Karpas-422 (cell line): ENCODE measurements at regions not wholly inside any gene's neighbourhood (a gene's known extent, or its start where the extent isn't known, plus 50 kb on each side); places are given as distances from the start of the nearest gene placed in this dataset.

Source experiments
- DNase-seq: peaks from one replicate; pipeline ENCODE4 v3.0.0-alpha.2; 2015
- H2AFZ ChIP-seq: fragments of 200-600 bp; sonication (generic); 2 replicates; pipeline ENCODE4 v1.6.1; 2014; ENCODE audit warnings: antibody characterized with exemption, low read length, mixed read lengths
- H3K27ac ChIP-seq: fragments of 200-600 bp; sonication (generic); 2 replicates; pipeline ENCODE4 v1.5.1; 2014; ENCODE audit warnings: mild to moderate bottlenecking, low read length, moderate library complexity
- H3K27me3 ChIP-seq: fragments of 200-600 bp; sonication (generic); 2 replicates; pipeline ENCODE4 v1.6.1; 2014; ENCODE audit warnings: low read length, mixed read lengths
- H3K36me3 ChIP-seq: fragments of 200-600 bp; sonication (generic); 2 replicates; pipeline ENCODE4 v1.6.1; 2014; ENCODE audit warnings: low read length, mixed read lengths; ENCODE audit not compliant: insufficient read depth
- H3K4me1 ChIP-seq: fragments of 200-600 bp; sonication (generic); 2 replicates; pipeline ENCODE4 v1.6.1; 2014; ENCODE audit warnings: mild to moderate bottlenecking, low read length, mixed read lengths
- H3K4me2 ChIP-seq: fragments of 200-600 bp; sonication (generic); 2 replicates; pipeline ENCODE4 v1.6.1; 2014; ENCODE audit warnings: low read length, low read depth, mild to moderate bottlenecking; ENCODE audit not compliant: poor library complexity, severe bottlenecking
- H3K4me3 ChIP-seq: fragments of 200-600 bp; sonication (generic); 2 replicates; pipeline ENCODE4 v1.5.1; 2014; ENCODE audit warnings: mild to moderate bottlenecking, antibody characterized with exemption, low read length, mixed read lengths
- H3K79me2 ChIP-seq: fragments of 200-600 bp; sonication (generic); 2 replicates; pipeline ENCODE4 v1.6.1; 2014; ENCODE audit warnings: mild to moderate bottlenecking, low read length, mixed read lengths
- H3K9ac ChIP-seq: fragments of 200-600 bp; sonication (generic); 2 replicates; pipeline ENCODE4 v1.6.0; 2014; ENCODE audit warnings: low read length
- H3K9me2 ChIP-seq: fragments of 200-600 bp; sonication (generic), shearing (Covaris generic); replicated peaks from 2 replicates; pipeline ENCODE4 v1.6.0; 2014; ENCODE audit warnings: mild to moderate bottlenecking, low read length, moderate library complexity; ENCODE audit not compliant: insufficient read depth
- H3K9me3 ChIP-seq: fragments of 300-700, 200-600 bp; sonication (generic); 2 replicates; pipeline ENCODE4 v1.6.1; 2014; ENCODE audit warnings: low read length, mixed read lengths
- H4K20me1 ChIP-seq: fragments of 200-600 bp; sonication (generic); 2 replicates; pipeline ENCODE4 v1.6.1; 2014; ENCODE audit warnings: mild to moderate bottlenecking, antibody characterized with exemption, low read length, low read depth; ENCODE audit not compliant: insufficient read depth

GRCh38 chr2:146852661-146853060 is 992.2 kb upstream of the ACVR2A start:
- Histone ChIP-seq H4K20me1 (no peaks in the 10 kb centered on the region), H3K4me1 (no peaks in the 10 kb centered on the region), H3K36me3 (no peaks in the 10 kb centered on the region), H3K4me3 (no peak overlapping the region), H3K9ac (no peak overlapping the region), H3K27ac (no peak overlapping the region), H3K9me2 (no peaks in the 10 kb centered on the region), H3K27me3 (no peaks in the 10 kb centered on the region), H3K4me2 (no peak overlapping the region), H3K79me2 (no peaks in the 10 kb centered on the region), H2AFZ (no peak overlapping the region), H3K9me3 (no peaks in the 10 kb centered on the region)
- DNase-seq = no peak

DNA sequence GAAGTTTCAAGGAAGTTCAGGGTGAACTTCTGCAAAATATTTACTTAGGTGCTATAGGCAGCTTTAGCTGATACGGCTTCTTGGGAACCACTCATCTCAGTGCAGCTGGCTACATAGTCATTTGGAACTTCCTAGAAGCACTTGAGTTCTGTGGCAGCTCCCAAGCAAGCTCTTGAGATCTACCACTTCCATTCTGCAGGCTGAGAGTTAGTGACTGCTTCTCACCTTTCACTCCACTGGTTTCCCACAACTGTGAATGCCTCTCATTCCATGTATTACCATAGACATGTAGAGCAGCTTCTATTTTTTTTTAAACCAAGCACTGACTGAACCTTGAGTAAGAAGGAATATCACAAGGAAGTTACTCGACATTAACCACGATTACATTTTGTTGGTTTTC is 994.1 kb upstream of the ACVR2A start:
- H3K36me3 ChIP-seq = no peaks in the 10 kb centered on the region
- no peak overlapping the region for H3K4me3 ChIP-seq
- H3K4me2 ChIP-seq = no peak overlapping the region
- H2AFZ ChIP-seq = no peak overlapping the region
- no peaks in the 10 kb centered on the region for H3K9me3 ChIP-seq
- no peak for DNase-seq
- H3K27ac ChIP-seq = no peak overlapping the region
- no peaks in the 10 kb centered on the region for H3K79me2 ChIP-seq
- H3K27me3 ChIP-seq = no peaks in the 10 kb centered on the region
- no peaks in the 10 kb centered on the region for H4K20me1 ChIP-seq
- no peak overlapping the region for H3K9ac ChIP-seq
- no peaks in the 10 kb centered on the region for H3K9me2 ChIP-seq
- no peaks in the 10 kb centered on the region for H3K4me1 ChIP-seq

GRCh38 chr2:146847846-146848245 is 997.0 kb upstream of the ACVR2A start:
- Histone ChIP-seq H3K9ac (no peak overlapping the region), H3K36me3 (no peaks in the 10 kb centered on the region), H3K9me3 (no peaks in the 10 kb centered on the region), H3K4me3 (no peak overlapping the region), H4K20me1 (no peaks in the 10 kb centered on the region), H2AFZ (no peak overlapping the region), H3K4me2 (no peak overlapping the region), H3K4me1 (no peaks in the 10 kb centered on the region), H3K27me3 (no peaks in the 10 kb centered on the region), H3K27ac (no peak overlapping the region), H3K9me2 (no peaks in the 10 kb centered on the region), H3K79me2 (no peaks in the 10 kb centered on the region)
- DNase-seq = no peak

DNA sequence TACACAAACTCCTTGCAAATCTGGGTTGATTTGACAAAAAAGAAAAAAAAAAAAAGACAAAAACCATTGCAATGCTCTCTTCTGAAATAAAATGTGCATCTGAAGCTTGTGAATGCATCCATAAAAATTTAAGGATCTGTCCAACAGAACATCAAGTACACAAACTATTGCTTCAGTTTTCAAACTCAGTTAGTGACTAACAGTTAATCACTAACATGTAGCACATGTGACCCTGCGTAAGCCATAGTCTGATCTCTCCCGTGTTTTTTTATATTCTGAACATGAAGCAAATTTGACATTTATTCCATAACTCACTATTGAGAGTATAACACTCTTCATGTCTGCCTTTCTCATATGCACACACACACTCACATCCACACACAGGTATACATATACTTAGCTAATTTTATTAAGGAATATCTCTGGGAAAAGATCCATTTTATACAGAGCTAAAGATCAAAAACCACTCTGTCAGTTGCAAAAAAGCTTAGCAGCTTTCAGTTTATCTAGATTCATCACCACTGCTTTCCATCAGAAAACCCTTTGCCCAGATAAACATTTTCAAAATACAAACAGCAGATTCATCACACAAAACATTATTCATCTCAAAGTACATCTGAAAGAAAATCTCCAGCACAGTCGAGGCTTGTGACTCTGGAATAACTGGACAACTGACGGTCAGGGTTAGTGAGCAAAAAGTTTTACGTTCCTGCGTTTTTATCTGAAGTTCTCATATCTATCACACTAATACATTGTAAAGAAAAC is 1000.4 kb upstream of the ACVR2A start:
- H3K4me3 ChIP-seq = no peak overlapping the region
- no peaks in the 10 kb centered on the region for H3K4me1 ChIP-seq
- H3K36me3 ChIP-seq = no peaks in the 10 kb centered on the region
- no peak overlapping the region for H3K4me2 ChIP-seq
- no peaks in the 10 kb centered on the region for H4K20me1 ChIP-seq
- no peak for DNase-seq
- H3K27me3 ChIP-seq = no peaks in the 10 kb centered on the region
- no peak overlapping the region for H3K9ac ChIP-seq
- no peaks in the 10 kb centered on the region for H3K79me2 ChIP-seq
- H3K9me2 ChIP-seq = no peaks in the 10 kb centered on the region
- H3K9me3 ChIP-seq = no peaks in the 10 kb centered on the region
- no peak overlapping the region for H2AFZ ChIP-seq
- no peak overlapping the region for H3K27ac ChIP-seq

DNA sequence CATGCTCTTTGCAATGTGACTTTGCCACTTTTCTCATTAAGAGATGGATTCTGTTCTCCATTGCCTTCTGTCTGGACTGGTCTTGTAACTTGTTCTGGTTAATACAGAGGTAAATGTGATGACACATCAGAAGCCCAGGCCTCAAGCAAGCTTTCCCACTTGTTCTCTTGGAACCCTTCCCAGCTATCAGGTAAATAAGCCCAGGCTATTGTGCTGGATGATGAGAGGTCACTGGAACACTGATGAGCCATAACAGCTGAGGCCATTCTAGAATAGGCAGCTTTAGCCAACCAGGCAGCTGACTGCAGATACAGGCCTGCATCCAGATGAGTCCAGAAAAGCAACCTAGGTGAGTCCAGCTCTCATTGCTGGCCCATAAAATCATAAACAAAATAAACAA is 1007.0 kb upstream of the ACVR2A start:
- Histone ChIP-seq H3K9me3 (no peaks in the 10 kb centered on the region), H3K9ac (no peak overlapping the region), H3K4me3 (no peak overlapping the region), H3K79me2 (no peaks in the 10 kb centered on the region), H3K4me1 (no peaks in the 10 kb centered on the region), H2AFZ (no peak overlapping the region), H3K36me3 (no peaks in the 10 kb centered on the region), H3K4me2 (no peak overlapping the region), H3K27me3 (no peaks in the 10 kb centered on the region), H3K9me2 (no peaks in the 10 kb centered on the region), H3K27ac (no peak overlapping the region), H4K20me1 (no peaks in the 10 kb centered on the region)
- no peak for DNase-seq

GRCh38 chr2:146826388-146826787 is 1018.4 kb upstream of the ACVR2A start:
- H3K4me1 ChIP-seq = no peaks in the 10 kb centered on the region
- no peak overlapping the region for H3K4me2 ChIP-seq
- H3K36me3 ChIP-seq = no peaks in the 10 kb centered on the region
- H3K4me3 ChIP-seq = no peak overlapping the region
- H3K27me3 ChIP-seq = no peaks in the 10 kb centered on the region
- no peaks in the 10 kb centered on the region for H3K9me3 ChIP-seq
- H3K27ac ChIP-seq = no peak overlapping the region
- no peak overlapping the region for H3K9ac ChIP-seq
- no peak overlapping the region for H2AFZ ChIP-seq
- H3K9me2 ChIP-seq = no peaks in the 10 kb centered on the region
- no peaks in the 10 kb centered on the region for H3K79me2 ChIP-seq
- DNase-seq = no peak
- H4K20me1 ChIP-seq = no peaks in the 10 kb centered on the region

DNA sequence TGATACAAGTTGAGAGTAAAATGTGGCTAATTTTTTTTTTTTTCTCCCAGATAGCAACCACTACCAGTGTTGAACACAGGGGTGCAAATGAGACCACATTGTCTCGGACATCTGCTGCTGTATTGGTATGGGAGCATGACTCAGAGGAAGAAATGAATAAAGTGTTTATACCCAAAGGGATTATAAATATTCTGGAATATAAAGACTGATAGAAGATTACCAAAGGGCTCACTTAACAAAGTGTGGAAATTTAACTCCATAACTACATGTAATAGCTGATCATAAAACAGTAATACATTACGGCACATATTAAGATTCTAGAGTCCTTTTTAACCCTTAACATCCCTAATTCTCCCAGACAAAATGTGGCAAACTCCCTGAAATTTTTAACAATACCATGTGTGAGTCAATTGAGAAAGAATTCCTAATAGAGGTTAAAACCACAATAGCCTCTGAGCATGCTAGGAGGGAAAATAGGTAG is 1023.0 kb upstream of the ACVR2A start:
- H3K79me2 ChIP-seq = no peaks in the 10 kb centered on the region
- H3K4me1 ChIP-seq = no peaks in the 10 kb centered on the region
- no peak for DNase-seq
- H3K9me2 ChIP-seq = no peaks in the 10 kb centered on the region
- no peak overlapping the region for H3K4me3 ChIP-seq
- no peaks in the 10 kb centered on the region for H3K36me3 ChIP-seq
- H4K20me1 ChIP-seq = no peaks in the 10 kb centered on the region
- H3K9ac ChIP-seq = no peak overlapping the region
- no peak overlapping the region for H3K27ac ChIP-seq
- H2AFZ ChIP-seq = no peak overlapping the region
- no peaks in the 10 kb centered on the region for H3K9me3 ChIP-seq
- H3K27me3 ChIP-seq = no peaks in the 10 kb centered on the region
- H3K4me2 ChIP-seq = no peak overlapping the region

DNA sequence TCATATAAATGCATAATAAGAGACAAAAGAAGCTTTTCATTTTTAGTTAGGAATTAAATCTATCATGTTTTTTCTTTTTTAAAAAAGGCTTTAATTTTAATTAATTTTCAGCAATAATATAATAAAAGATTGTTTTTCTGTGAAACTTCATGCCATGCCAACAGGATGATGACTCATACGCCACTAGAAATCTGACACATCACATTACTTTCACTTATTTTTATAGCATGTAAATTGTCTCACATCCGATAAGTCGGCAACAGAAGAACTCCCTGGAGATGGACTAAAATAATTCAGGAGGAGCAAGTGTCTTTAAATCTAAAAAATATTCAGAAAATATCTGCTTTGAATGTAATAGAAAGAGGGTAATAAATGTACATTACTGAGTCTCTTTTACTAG is 1024.2 kb upstream of the ACVR2A start:
- Histone ChIP-seq H3K9me2 (no peaks in the 10 kb centered on the region), H2AFZ (no peak overlapping the region), H3K9me3 (no peaks in the 10 kb centered on the region), H3K9ac (no peak overlapping the region), H3K36me3 (no peaks in the 10 kb centered on the region), H3K27ac (no peak overlapping the region), H3K79me2 (no peaks in the 10 kb centered on the region), H3K4me1 (no peaks in the 10 kb centered on the region), H3K4me3 (no peak overlapping the region), H4K20me1 (no peaks in the 10 kb centered on the region), H3K27me3 (no peaks in the 10 kb centered on the region), H3K4me2 (no peak overlapping the region)
- no peak for DNase-seq
